GM12878 (cell line): ENCODE measurements at regions not wholly inside any gene's neighbourhood (a gene's known extent, or its start where the extent isn't known, plus 50 kb on each side); places are given as distances from the start of the nearest gene placed in this dataset.

Experiments used
- CEBPZ ChIP-seq: fragments of 150-350 bp; IDR thresholded peaks from 2 replicates; pipeline ENCODE4 v1.6.1; 2016; ENCODE audit warnings: low read depth, low read length
- POLR2A ChIP-seq: IDR thresholded peaks from 2 replicates; pipeline ENCODE4 v1.6.1; 2011; ENCODE audit warnings: low read depth, mild to moderate bottlenecking, low read length
- TARDBP ChIP-seq: IDR thresholded peaks from 2 replicates; pipeline ENCODE4 v1.6.1; 2016; ENCODE audit warnings: borderline replicate concordance
- TF ChIP-seq, protein P1 (sequence below), 3 experiments: IDR thresholded peaks in 2 of 3; conservative IDR thresholded peaks in 1 of 3; 2 replicates each; pipeline ENCODE4 v1.5.1; 2011; ENCODE audit warnings: low read depth in 3 of 3, low read length in 3 of 3, mild to moderate bottlenecking in 3 of 3, control low read depth in 2 of 3, moderate library complexity in 2 of 3, inconsistent platforms in 1 of 3, mixed read lengths in 1 of 3; ENCODE audit not compliant: control insufficient read depth in 2 of 3, insufficient read depth in 1 of 3; ENCODE audit errors: extremely low read depth in 1 of 3

- TF ChIP-seq TARDBP (no peak), POLR2A (no peak), CEBPZ (no peak)
- TF ChIP-seq, protein P1, sequence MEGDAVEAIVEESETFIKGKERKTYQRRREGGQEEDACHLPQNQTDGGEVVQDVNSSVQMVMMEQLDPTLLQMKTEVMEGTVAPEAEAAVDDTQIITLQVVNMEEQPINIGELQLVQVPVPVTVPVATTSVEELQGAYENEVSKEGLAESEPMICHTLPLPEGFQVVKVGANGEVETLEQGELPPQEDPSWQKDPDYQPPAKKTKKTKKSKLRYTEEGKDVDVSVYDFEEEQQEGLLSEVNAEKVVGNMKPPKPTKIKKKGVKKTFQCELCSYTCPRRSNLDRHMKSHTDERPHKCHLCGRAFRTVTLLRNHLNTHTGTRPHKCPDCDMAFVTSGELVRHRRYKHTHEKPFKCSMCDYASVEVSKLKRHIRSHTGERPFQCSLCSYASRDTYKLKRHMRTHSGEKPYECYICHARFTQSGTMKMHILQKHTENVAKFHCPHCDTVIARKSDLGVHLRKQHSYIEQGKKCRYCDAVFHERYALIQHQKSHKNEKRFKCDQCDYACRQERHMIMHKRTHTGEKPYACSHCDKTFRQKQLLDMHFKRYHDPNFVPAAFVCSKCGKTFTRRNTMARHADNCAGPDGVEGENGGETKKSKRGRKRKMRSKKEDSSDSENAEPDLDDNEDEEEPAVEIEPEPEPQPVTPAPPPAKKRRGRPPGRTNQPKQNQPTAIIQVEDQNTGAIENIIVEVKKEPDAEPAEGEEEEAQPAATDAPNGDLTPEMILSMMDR (IDR thresholded peaks at IDR 0.05 in 2 of 3, conservative IDR thresholded peaks at IDR 0.05 in 1 of 3; ENCODE audit: control insufficient read depth in 2 of 3, extremely low read depth in 1 of 3, insufficient read depth in 1 of 3, low read depth in 3 of 3, low read length in 3 of 3), result no peak
These were observed 62.1 kb downstream of the CCR1 start for GRCh38 chr3:46146021-46146420.
